Skeletal muscle tissue (tissue), 3 donors: ENCODE measurements at regions not wholly inside any gene's neighbourhood (a gene's known extent, or its start where the extent isn't known, plus 50 kb on each side); places are given as distances from the start of the nearest gene placed in this dataset.

Experiments
- H3K27ac ChIP-seq: one replicate; pipeline ENCODE4 v1.7.0; 2013; ENCODE audit warnings: mild to moderate bottlenecking, low read depth, low read length, inconsistent platforms
- H3K27me3 ChIP-seq, 3 donors: one replicate each; pipeline ENCODE4 v1.7.0; 2013; ENCODE audit warnings: low read length in 3 of 3; ENCODE audit not compliant: control insufficient read depth in 3 of 3, insufficient read depth in 3 of 3
- H3K36me3 ChIP-seq, 3 donors: one replicate each; pipeline ENCODE4 v1.7.0; 2013; ENCODE audit warnings: low read length in 3 of 3; ENCODE audit not compliant: control insufficient read depth in 3 of 3, insufficient read depth in 3 of 3
- H3K4me1 ChIP-seq, 3 donors: one replicate each; pipeline ENCODE4 v1.7.0; 2013; ENCODE audit warnings: low read length in 3 of 3, mild to moderate bottlenecking in 3 of 3; ENCODE audit not compliant: control insufficient read depth in 3 of 3, insufficient read depth in 3 of 3
- H3K4me3 ChIP-seq, 3 donors: one replicate each; pipeline ENCODE4 v1.7.0; 2013; ENCODE audit warnings: low read length in 3 of 3
- H3K9ac ChIP-seq, 3 donors: one replicate each; pipeline ENCODE4 v1.7.0; 2013; ENCODE audit warnings: low read length in 3 of 3, mild to moderate bottlenecking in 3 of 3, moderate library complexity in 2 of 3, low read depth in 1 of 3
- H3K9me3 ChIP-seq, 3 donors: one replicate each; pipeline ENCODE4 v1.7.0; 2013; ENCODE audit warnings: low read length in 3 of 3; ENCODE audit not compliant: control insufficient read depth in 3 of 3
- donor health status: Osteomylitis.

DNA sequence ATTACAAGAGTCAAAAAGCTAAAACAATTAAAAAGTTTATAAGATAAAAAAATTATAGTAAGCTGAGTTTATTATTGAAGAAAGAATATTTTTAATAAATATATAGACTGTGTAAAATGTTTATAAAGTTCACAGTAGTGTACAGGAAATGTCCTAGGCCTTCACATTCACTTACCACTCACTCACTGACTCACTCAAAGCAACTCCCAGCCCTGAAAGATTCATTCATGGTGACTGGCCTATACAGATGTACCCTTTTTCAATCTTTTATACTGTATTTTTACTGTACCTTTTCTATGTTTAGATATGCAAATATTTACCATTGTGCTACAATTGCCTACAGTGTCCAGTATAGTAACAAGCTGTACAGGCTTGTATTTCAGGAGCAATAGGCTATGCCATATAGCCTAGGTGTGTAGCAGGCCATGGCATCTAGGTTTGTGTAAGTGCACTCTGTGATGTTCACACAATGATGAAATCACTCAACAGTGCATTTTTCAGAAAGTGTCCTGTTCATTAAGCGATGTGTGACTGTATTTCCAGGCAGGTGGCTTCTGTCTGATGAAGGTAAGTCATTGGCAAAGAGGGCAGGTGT is 130.2 kb downstream of the BTBD3 start:
- H3K27ac ChIP-seq, result no peak overlapping the region
- no peak overlapping the region for H3K4me3 ChIP-seq
- H3K4me1 ChIP-seq, result no peaks in the 10 kb centered on the region
- H3K36me3 ChIP-seq, result no peaks in the 10 kb centered on the region
- H3K9ac ChIP-seq, result no peak overlapping the region
- no peaks in the 10 kb centered on the region for H3K9me3 ChIP-seq
- H3K27me3 ChIP-seq, result no peaks in the 10 kb centered on the region

DNA sequence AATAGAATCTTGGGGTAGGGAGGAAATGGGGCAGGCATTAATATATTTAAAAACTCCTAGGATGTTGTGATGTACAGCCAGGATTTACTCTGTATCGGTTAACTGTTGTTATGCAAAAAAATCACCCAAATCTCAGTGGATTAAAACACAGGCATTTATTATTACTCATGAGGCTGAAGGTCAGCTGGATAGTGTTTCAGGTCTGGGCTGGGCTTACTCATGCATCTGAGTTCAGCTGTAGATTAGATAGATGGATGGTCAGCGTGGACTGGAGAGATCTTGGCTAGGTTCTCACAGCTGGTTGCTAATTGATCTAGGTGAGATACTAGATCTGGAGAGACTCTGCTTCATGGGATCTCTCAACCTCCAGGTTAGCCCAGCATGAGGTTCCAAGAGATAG is 131.4 kb downstream of the BTBD3 start:
- H3K27ac ChIP-seq, result no peak overlapping the region
- no peak overlapping the region for H3K4me3 ChIP-seq
- H3K9me3 ChIP-seq, result no peaks in the 10 kb centered on the region
- no peaks in the 10 kb centered on the region for H3K4me1 ChIP-seq
- no peaks in the 10 kb centered on the region for H3K27me3 ChIP-seq
- no peaks in the 10 kb centered on the region for H3K36me3 ChIP-seq
- no peak overlapping the region for H3K9ac ChIP-seq

DNA sequence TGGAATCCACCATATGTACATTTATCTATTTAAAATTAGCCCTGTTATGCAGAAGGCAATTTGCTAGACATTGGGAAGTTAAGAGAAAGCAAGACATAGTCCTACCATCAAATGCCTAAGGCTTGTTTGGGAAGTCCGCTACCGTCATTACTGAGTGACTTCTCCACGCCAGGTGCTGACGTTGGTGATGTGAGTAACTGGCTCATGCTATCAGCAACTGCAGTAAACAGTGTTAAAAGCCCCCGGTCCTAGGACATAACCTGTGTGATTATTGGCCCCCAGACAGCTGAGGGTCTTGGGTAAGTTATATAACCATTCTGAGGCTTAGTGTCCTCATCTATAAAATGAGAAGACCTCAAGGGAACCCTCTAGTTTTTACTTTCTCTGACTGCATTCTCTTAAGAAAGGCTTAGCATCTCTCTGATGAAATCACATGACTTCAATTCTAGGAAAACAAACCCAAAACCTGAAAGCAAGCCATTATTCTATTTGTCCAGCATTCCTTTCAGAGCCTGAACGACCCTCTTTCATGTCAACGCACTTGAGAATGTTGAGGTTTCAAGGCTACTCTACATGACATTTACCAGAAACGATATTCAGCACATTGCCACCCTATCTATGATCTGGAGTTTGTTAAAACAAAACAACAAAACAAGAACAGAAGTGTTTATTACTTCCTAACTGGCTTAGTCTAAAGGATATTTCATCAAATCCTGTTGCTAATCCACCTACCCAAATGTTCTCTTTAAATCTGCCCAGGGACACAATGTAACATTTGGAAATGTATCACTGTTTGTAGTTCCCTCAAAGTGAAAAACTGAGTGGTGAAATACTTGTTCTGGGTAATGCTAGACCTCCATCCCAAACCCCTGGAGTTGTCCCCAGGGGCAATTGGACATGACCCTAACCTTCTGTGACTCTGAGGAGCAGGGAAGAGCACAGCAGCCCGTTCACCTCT is 133.8 kb downstream of the BTBD3 start:
- H3K9me3 ChIP-seq, result no peaks in the 10 kb centered on the region

DNA sequence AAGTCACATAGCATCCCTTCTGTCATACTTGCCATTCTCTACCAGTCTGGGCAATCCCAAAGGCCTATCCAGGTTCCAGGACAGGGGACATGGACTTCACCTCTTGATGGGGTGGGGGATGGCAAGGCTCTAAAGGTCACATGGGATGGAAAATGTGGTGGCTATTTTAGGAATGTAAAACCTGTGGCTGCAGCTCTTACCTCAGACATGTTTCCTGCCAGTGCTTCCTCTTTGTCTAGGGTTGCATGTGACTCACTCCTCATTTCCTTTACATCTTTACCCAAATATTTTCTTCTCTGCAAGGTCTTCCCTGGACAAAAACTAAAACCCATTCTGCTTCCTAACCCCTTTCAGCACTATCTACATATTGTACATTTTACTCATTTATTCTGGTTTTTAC is 135.7 kb downstream of the BTBD3 start:
- Histone ChIP-seq H3K4me3 (no peak overlapping the region), H3K36me3 (no peaks in the 10 kb centered on the region), H3K9ac (no peak overlapping the region), H3K9me3 (no peaks in the 10 kb centered on the region), H3K27me3 (no peaks in the 10 kb centered on the region), H3K4me1 (no peaks in the 10 kb centered on the region), H3K27ac (no peak overlapping the region)

More for the DNA sequence above, 133.8 kb downstream of the BTBD3 start:
- no peaks in the 10 kb centered on the region for H3K4me1 ChIP-seq
- H3K27me3 ChIP-seq, result no peaks in the 10 kb centered on the region
- no peak overlapping the region for H3K27ac ChIP-seq
- H3K36me3 ChIP-seq, result no peaks in the 10 kb centered on the region
- H3K4me3 ChIP-seq, result no peak overlapping the region
- no peak overlapping the region for H3K9ac ChIP-seq

DNA sequence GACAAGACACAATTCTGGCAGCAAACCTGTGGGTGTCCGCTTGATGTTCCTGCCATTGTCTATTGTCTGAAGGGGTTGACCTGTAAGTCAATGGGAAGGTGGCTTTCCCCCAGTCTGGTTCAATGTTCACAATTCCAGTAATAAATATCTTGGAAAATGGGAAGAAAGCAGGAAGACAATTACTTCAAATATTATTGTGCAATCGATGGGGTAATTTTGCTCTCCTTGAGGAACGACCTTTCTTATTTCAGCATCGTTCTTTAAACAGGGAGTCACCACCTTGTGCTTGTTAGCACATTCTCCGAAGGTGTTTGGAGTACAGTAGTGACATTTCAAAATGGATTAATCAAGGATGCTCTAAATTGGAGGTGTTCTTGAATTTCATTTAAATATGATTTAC is 136.9 kb downstream of the BTBD3 start:
- Histone ChIP-seq H3K9me3 (no peaks in the 10 kb centered on the region), H3K27ac (no peak overlapping the region)

DNA sequence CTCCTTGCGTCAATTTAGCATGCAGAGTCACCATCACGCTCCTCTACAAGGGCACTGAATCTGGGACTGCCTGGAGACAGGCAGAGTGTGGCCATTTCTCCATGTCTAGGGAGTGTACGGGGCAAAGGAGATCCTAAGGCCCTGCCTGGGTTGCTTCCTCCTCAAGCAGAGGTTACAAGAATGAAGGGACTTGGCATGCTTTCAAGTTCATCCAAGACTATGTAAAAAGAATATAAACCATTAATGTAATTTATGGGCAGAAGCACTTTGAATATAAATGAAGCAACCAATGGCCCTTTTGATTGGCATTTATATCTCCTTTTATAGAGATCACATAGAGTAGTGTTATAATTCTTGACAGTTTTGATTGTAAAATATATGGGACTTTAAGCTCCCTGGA is 137.5 kb downstream of the BTBD3 start:
- Histone ChIP-seq H3K9ac (no peak overlapping the region), H3K27me3 (no peaks in the 10 kb centered on the region), H3K27ac (no peak overlapping the region), H3K4me3 (no peak overlapping the region), H3K9me3 (no peaks in the 10 kb centered on the region), H3K36me3 (no peaks in the 10 kb centered on the region), H3K4me1 (no peaks in the 10 kb centered on the region)

More for the DNA sequence above, 136.9 kb downstream of the BTBD3 start:
- Histone ChIP-seq H3K36me3 (no peaks in the 10 kb centered on the region), H3K4me3 (no peak overlapping the region), H3K27me3 (no peaks in the 10 kb centered on the region), H3K4me1 (no peaks in the 10 kb centered on the region), H3K9ac (no peak overlapping the region)

DNA sequence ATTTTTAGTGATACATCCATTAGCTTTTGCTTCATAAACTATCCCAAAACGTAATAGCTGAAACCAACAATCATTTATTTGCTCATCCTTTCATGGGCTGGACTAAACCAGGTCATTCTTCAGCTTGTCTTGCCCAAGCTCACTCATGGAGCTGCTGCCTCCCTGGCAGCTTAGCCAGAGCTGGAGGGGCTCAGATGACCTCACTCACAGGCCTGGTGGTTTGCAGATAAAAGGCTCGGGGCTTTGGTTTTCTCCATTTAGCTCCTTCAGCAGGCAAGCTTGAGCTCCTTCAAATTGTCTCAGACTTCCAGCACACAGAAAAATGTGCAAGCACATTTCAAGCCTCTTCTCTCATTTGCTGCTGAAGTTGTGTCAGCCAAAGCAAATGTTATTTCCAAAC is 139.1 kb downstream of the BTBD3 start:
- H3K9me3 ChIP-seq, result no peaks in the 10 kb centered on the region
- H3K4me1 ChIP-seq, result no peaks in the 10 kb centered on the region
- H3K36me3 ChIP-seq, result no peaks in the 10 kb centered on the region
- no peaks in the 10 kb centered on the region for H3K27me3 ChIP-seq
- H3K9ac ChIP-seq, result no peak overlapping the region
- no peak overlapping the region for H3K4me3 ChIP-seq
- H3K27ac ChIP-seq, result no peak overlapping the region

DNA sequence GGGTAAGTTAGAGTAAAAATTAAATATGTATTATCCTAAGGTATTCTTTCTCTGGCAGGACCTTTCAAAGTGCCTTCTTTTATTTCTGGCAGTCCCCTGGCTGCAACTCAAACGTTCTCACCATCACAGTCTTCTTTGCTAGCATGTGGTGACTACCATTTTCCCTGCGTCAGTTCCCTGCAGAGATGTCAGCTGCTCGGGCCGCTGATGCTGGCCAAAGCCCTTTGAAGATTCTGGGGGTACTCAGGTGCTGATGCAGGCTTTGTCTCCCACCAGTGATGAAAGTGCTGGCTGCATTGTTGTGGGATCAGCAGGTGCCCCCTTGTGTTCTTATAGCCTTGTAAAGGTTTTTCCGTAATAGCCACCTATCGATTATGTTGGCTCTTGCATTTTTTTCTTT is 140.1 kb downstream of the BTBD3 start:
- H3K4me1 ChIP-seq, result no peaks in the 10 kb centered on the region
- H3K27me3 ChIP-seq, result no peaks in the 10 kb centered on the region
- H3K9me3 ChIP-seq, result no peaks in the 10 kb centered on the region
- no peak overlapping the region for H3K27ac ChIP-seq
- no peaks in the 10 kb centered on the region for H3K36me3 ChIP-seq
- no peak overlapping the region for H3K4me3 ChIP-seq
- H3K9ac ChIP-seq, result no peak overlapping the region

DNA sequence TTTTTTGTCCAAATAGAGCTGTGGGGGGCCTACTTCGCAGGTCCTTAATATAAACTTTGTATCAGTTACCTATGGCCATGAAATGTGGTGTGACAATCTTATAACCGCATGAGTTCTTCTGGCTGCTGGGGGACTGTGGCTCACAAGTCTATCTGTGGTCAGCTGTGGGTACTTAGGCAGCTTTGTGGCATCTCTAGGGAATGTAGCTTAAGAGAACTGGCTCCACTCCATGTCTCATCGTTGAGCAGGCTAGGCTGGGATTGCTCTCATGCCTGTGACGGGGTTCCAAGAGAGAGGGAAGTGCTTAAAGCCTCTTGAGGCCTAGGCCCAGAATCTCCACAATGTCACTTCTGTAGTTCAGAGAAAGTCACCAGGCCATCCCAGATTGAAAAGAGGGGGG is 140.5 kb downstream of the BTBD3 start:
- Histone ChIP-seq H3K9ac (no peak overlapping the region), H3K27me3 (no peaks in the 10 kb centered on the region), H3K4me1 (no peaks in the 10 kb centered on the region), H3K27ac (no peak overlapping the region), H3K4me3 (no peak overlapping the region), H3K9me3 (no peaks in the 10 kb centered on the region), H3K36me3 (no peaks in the 10 kb centered on the region)

DNA sequence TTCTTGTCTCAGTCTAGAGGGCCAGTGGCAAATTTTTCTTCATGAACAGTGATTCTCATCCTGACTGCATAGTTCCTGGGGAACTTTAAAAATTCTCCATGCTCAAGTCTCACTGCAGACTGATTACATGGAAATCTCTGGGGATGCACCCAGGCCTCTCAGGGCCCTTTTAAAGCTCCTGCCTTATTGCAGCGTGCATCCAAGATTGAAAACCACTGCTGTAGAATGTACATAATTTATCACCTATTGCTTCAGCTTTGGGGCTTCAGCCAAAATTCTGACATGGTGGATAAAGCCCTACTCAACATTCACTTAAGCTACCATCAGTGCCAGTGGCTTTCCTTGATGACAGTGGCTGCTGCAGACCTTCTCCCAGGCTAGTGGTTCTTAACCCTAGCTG is 143.8 kb downstream of the BTBD3 start:
- Histone ChIP-seq H3K4me3 (no peak overlapping the region), H3K36me3 (no peaks in the 10 kb centered on the region), H3K9ac (no peak overlapping the region), H3K9me3 (no peaks in the 10 kb centered on the region), H3K27ac (no peak overlapping the region), H3K27me3 (no peaks in the 10 kb centered on the region), H3K4me1 (no peaks in the 10 kb centered on the region)
